ENCODE measurements at regions not wholly inside any gene's neighbourhood (a gene's known extent, or its start where the extent isn't known, plus 50 kb on each side); places are given as distances from the start of the nearest gene placed in this dataset.
"Not testable (repeated sequence)": the region's sequence is repeated elsewhere in the genome, so short reads cannot be mapped to it uniquely, and the experiment has no call there.

- not testable (repeated sequence) for DNase-seq (ENCODE audit: low read depth)
These were observed 323.0 kb upstream of the ZFP42 start for GRCh38 chr4:187672526-187672925.

DNA sequence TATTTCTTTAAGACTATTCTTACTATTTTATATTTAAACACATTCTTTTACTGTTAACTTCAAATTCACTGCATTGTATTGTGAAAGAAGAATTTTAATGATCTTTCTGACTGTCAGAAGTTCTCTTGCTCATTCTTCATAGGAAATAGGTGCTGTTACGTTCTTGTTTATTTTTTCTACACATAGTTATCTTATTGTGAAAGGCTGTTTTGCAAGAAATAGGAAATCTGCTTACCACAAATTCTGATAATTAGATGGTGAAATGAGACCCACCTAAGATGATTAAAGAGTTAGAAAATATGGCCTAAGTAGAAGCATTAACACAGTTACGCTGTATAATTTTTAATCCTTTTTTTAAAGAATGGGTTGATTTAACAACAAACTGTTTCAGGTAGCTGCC, 316.1 kb upstream of the ZFP42 start:
- no peak for DNase-seq (ENCODE audit: low read depth)

DNA sequence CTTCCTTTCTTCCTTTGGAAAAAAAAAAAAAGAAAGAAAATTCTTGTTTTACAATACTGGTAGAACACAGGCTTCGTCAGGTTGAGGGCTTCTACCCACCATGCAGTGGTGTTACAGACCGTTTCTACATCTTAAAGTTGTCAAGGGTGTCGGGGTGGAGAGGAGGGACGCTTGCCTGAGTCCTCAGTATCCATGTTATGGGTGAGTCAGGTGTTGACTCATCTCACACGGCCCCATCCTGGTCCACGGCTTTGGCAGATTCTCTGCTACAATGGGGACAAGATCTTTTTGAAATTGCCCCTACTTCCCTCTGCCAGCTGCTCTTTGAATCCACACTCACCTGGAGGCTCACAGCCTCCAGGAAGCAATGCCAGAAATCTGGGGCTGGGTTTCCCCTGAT, 310.3 kb upstream of the ZFP42 start:
- DNase-seq (ENCODE audit: low read depth) = no peak

GRCh38 chr4:187687697-187688096, 307.9 kb upstream of the ZFP42 start:
- DNase-seq (ENCODE audit: low read depth) = no peak

DNA sequence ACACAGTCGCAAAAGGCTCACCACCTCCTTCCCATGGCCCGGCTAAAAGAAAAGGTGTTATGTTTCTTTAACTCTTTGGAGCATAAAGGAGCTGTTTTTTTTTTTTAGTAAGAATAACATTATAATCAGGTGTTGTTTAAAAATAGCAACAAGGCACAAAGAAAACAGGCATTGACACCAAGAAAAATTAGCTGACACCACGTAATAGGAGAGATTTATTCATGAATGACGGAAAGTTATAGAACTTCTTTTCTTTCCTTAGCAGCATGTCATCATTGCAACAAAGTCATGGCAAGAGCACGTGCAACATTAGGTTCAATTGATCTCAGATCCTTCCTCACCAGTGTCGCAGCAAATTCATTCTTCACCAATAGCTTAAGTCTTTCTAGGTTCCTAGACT, 302.9 kb upstream of the ZFP42 start:
- DNase-seq (ENCODE audit: low read depth) = no peak

- not testable (repeated sequence) for DNase-seq (ENCODE audit: low read depth)
These were observed 300.0 kb upstream of the ZFP42 start for GRCh38 chr4:187695531-187695930.

- no peak for DNase-seq (ENCODE audit: low read depth)
These were observed 284.0 kb upstream of the ZFP42 start for GRCh38 chr4:187711586-187711985.

DNA sequence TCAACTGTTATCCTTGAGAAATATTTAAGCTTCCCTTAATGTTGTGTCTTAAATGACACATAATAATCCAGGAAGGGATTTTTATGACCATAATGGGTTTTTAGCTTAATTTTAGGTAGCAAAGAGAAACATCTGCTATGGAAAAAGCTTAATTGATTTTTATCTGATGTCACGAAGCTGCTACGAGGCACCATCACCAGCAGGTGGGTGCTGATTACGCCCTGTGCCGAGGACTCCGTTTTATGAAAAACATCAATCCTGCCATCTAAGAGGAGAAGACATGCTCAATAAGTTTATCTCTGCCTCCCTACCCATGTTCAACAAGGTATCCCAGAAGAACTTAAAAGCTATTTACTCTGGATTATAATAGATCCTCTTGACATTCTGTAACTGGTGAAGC, 280.6 kb upstream of the ZFP42 start:
- DNase-seq (ENCODE audit: low read depth) = no peak

- DNase-seq (ENCODE audit: low read depth) = no peak
These were observed 280.1 kb upstream of the ZFP42 start for GRCh38 chr4:187715466-187715865.

DNA sequence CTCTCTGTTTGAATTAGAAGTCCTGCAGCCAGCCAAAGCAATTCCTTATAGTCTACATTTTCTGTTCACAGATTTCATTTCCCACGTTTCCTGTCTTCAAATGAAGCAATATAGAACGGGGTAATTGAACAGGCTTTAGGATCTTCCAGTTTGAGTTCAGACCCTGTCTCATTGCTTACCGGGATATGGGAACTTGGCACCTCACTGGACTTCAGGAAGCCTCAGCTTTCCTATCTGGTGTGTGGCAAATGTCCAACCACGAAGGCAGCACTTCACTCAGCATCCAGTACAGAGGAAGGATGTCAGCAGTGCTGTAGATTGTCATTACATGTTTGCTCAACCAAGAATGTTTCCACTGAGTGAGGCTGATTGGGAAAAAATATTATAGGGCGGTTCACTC, 271.1 kb upstream of the ZFP42 start:
- no peak for DNase-seq (ENCODE audit: low read depth)

DNA sequence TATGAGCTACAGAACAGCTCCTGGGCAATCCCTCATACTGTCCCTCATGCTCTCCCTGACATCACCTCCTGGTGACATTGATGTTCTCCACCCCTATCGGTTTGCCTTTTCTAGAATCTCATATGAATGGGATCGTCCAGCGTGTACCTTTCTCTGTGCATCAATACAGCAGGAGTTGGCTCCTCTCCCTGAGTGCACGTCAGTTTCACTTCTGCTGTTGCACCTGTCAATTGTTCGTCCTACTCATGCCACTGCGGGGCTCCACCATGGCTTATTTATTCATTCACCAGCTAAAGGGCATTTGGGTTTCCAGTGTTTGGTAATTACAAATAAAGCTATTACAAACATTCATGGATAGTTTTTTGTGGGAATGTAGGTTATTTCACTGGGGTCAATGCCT, 269.1 kb upstream of the ZFP42 start:
- no peak for DNase-seq (ENCODE audit: low read depth)

GRCh38 chr4:187732524-187732923, 263.0 kb upstream of the ZFP42 start:
- peak; percentile 10 for DNase-seq (ENCODE audit: low read depth)

DNA sequence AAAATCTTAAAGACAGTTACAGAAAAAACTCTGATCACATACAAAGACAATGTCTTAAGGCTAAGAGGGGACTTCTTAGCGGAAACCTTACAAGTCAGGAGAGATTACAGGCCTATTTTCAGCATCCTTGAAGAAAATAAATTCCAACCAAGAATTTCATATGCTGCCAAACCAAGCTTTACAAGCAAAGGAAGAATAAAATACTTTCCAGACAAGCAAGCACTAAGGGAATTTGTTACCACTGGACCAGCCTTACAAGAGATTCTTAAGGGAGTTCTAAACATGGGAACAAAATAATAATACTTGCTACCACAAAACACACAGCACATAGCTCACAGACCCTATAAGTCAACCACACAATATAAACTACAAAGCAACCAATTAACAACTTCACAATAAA, 255.8 kb upstream of the ZFP42 start:
- DNase-seq (ENCODE audit: low read depth) = no peak

- no peak for DNase-seq (ENCODE audit: low read depth)
These were observed 250.7 kb upstream of the ZFP42 start for GRCh38 chr4:187744911-187745310.

GRCh38 chr4:187750652-187751051, 244.9 kb upstream of the ZFP42 start:
- DNase-seq (ENCODE audit: low read depth) = not testable (repeated sequence)

DNA sequence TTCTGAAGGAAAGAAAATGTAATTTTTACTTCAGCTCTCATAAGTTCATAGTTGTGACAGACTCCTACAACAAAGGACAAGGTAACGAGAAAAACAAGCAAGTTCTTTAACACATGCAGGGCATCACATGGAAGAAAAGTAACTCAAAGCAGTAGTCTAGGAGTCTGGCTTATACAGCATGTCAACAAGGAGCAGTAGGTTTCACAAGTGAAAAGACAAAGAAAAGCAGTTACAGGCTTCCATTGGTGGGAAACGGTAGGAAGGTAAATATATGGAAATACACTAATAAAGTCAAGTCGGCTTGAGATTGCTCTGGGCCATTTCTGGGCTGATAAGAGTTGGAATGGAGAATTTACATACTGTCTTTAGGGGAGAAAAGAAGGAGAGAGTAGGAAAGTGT, 228.4 kb upstream of the ZFP42 start:
- no peak for DNase-seq (ENCODE audit: low read depth)

- DNase-seq (ENCODE audit: low read depth) = no peak
These were observed 227.9 kb upstream of the ZFP42 start for GRCh38 chr4:187767687-187768086.

DNA sequence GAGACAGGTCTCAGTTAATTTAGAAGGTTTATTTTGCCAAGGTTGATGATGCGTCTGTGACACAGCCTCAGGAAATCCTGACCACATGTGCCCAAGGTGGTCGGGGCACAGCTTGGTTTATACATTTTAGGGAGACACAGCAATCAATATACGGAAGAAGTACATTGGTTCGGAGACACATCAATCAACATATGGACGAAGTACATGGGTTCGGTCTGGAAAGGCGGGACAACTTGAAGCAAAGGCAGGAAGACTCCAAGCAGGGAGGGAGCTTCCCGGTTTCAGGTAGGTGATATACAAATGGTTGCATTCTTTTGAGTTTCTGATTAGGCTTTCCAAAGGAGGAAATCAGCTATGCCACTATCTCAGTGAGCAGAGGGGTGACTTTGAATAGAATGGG, 225.2 kb upstream of the ZFP42 start:
- no peak for DNase-seq (ENCODE audit: low read depth)

DNA sequence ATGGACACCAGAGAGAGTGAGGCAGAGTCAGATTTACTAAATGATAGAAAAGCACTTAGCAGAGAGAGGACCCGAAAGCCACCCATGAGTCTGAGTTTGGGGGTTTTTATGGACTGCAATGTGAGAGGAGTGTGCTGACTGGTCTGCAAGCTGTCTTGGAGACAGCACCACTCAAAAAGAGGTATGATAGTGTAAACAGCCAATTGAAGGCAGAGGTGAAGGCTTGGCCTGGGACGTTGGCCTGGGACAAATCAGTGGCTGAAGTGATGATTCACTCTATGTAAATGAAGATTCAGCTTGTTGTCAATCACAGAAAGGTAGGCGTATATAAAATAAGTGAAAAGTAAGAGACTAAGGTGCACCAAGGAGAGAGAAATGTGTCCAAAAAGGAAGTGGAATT, 217.6 kb upstream of the ZFP42 start:
- no peak for DNase-seq (ENCODE audit: low read depth)

GRCh38 chr4:187780070-187780469, 215.5 kb upstream of the ZFP42 start:
- no peak for DNase-seq (ENCODE audit: low read depth)

DNA sequence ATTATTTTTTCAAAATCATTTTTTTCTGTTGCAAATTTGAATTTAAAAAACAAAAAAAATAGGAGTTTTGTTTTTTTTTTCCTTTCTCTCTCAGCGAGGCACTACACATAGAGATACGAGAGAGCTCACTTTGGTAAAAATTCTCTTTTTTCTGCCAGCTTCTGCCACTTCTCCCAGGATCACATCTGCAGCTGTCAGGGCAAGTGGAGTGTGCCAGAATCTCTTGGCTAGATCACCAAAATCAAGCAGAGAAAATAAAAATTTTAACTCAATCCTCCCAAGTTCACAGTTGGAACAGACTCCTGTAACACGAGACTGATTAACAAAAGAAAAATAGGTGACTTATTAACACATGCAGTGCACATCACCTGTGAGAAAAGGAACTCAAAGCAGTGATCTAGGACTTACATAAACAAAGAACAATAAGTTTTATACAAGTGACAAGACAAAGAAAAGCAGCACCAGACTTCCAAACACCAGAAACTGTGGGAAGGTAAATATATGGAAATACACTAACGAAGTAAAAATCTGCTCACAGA, 213.2 kb upstream of the ZFP42 start:
- no peak for DNase-seq (ENCODE audit: low read depth)

DNA sequence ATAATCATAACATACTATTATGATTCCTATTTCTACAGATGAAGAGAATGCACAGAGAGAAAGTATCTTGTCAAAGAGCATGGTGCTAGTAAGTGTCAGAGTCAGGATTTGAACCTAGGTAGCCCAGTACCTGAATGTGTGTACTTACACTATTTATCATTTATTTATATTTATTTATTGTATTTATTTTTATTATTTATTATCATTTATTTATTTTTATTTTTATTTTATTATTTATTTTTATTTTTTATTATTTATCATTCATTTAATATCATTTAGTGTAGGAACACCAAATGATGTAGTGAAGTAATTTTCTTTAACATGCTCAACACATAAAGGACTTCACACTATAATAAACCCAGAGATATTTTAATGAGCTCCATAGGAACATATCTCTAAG, 209.4 kb upstream of the ZFP42 start:
- DNase-seq (ENCODE audit: low read depth) = no peak

- DNase-seq (ENCODE audit: low read depth) = no peak
These were observed 206.5 kb upstream of the ZFP42 start for GRCh38 chr4:187789078-187789477.

- no peak for DNase-seq (ENCODE audit: low read depth)
These were observed 199.8 kb upstream of the ZFP42 start for GRCh38 chr4:187795737-187796136.

DNA sequence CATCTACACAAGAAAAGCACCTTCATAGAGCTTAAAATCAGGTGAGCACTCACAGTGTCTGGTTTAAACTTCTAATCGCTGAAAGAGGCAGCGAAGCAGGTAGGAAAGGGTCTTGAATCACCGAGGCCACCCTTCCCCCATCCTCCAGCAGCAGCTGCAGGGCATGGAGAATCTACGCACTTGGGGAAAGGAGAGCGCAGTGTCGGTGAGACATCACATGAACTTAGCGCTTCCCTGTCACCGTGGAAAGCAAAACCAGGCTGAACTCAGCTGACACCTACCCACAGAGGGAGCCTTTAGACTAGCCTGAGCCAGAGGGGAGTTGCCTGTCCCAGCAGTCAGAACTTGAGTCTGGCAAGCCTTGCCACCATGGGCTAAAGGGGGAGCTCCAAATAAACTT, 197.2 kb upstream of the ZFP42 start:
- no peak for DNase-seq (ENCODE audit: low read depth)
